GM12873 (cell line): ENCODE measurements at regions not wholly inside any gene's neighbourhood (a gene's known extent, or its start where the extent isn't known, plus 50 kb on each side); places are given as distances from the start of the nearest gene placed in this dataset.

Source experiments
- TF ChIP-seq, protein P1 (sequence below): IDR thresholded peaks from 2 replicates; pipeline ENCODE4 v1.5.1; 2012; ENCODE audit warnings: low read depth, mild to moderate bottlenecking, moderate library complexity, low read length, control low read depth; ENCODE audit not compliant: insufficient read depth; ENCODE audit errors: missing control alignments

- TF ChIP-seq, protein P1, sequence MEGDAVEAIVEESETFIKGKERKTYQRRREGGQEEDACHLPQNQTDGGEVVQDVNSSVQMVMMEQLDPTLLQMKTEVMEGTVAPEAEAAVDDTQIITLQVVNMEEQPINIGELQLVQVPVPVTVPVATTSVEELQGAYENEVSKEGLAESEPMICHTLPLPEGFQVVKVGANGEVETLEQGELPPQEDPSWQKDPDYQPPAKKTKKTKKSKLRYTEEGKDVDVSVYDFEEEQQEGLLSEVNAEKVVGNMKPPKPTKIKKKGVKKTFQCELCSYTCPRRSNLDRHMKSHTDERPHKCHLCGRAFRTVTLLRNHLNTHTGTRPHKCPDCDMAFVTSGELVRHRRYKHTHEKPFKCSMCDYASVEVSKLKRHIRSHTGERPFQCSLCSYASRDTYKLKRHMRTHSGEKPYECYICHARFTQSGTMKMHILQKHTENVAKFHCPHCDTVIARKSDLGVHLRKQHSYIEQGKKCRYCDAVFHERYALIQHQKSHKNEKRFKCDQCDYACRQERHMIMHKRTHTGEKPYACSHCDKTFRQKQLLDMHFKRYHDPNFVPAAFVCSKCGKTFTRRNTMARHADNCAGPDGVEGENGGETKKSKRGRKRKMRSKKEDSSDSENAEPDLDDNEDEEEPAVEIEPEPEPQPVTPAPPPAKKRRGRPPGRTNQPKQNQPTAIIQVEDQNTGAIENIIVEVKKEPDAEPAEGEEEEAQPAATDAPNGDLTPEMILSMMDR = no peak
Measured at GRCh38 chr9:115220319-115221005, 102.5 kb upstream of the TNC start.

- TF ChIP-seq, protein P1 = no peak
Measured at GRCh38 chr9:115223471-115223870, 105.5 kb upstream of the TNC start.

DNA sequence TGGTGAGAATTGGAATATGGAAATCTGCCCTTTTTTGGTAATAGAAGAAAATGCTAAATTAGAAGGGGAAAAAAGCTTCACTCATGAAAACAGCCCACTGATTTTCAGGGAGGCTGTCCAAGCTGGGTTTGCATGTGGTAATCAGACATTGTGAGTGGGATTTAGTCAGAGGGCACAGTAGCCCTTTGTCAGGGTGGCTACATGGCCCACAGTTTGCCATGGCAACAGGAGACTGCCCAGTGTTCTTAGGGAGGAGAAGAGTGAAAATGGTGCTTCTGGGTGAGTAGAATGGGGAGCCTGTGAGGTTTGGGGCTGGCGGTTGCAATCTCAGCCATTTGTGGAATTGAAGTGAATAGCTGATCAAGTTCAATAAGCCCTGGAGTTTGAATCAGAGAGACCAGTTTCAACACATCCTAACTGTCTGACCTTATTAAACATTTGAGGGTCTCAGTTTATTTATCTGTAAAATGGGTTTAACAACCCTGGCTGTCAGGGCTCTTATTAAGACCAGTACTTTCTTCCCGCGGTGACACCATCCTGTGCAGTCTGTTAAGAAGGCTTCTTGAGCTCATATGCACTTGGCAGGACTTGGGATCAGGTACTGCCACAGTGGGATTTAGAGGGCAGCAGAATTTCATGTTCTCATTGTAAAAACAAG is 107.6 kb upstream of the TNC start:
- TF ChIP-seq, protein P1 = no peak

- TF ChIP-seq, protein P1 = no peak
Measured at GRCh38 chr9:115226152-115226551, 108.2 kb upstream of the TNC start.

- TF ChIP-seq, protein P1 = no peak
Measured at GRCh38 chr9:115229496-115229895, 111.5 kb upstream of the TNC start.

DNA sequence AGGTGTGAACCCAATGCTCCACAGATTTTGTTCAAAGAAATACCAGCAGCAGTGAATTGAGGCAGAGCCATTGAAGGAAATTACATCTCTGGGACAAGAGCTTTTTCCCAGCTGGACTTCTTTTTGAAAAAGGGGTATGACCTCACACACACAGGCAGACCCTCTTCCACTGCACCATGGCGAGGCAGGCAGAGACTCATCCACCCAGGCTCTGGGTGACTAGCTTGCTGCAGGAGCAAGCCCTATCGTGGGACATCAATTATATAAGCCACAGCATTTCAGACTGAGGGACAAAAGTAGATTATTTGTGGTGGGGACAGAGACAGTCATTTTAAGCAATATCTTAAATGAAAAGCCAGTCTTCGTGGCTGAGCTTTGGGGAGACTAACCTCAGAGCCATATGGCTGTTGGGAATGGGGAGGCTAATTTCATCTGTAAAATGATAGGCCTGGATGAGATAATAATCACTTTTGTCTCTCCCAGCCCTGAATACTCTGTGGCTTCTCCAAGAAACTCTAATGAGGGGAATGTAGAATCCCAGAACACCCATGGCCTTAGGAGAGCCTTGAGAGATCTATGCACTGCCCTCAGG is 113.1 kb upstream of the TNC start:
- TF ChIP-seq, protein P1 = no peak

- TF ChIP-seq, protein P1 = no peak
Measured at GRCh38 chr9:115232181-115232774, 114.3 kb upstream of the TNC start.
